DND-41 (cell line): ENCODE measurements at regions not wholly inside any gene's neighbourhood (a gene's known extent, or its start where the extent isn't known, plus 50 kb on each side); places are given as distances from the start of the nearest gene placed in this dataset.

Experiments
- ATAC-seq: fragments of 200-7000 bp; cut with Tn5 transposase; 3 replicates; pipeline ENCODE4 v1.9.1; 2021; ENCODE audit warnings: low read depth; ENCODE audit not compliant: insufficient read depth
- DNase-seq: peaks from one replicate; pipeline ENCODE4 v3.0.0-alpha.2; 2020
- H2AFZ ChIP-seq: 2 replicates; pipeline ENCODE4 v1.6.0; 2012; ENCODE audit warnings: low read depth, low read length
- H3K27ac ChIP-seq: 2 replicates; pipeline ENCODE4 v1.5.1; 2012; ENCODE audit warnings: low read length, inconsistent platforms
- H3K27me3 ChIP-seq: fragments of 200-600 bp; sonication (generic); 2 replicates; pipeline ENCODE4 v1.6.0; 2012; ENCODE audit warnings: low read length, mild to moderate bottlenecking, inconsistent platforms; ENCODE audit not compliant: insufficient read depth, poor library complexity
- H3K36me3 ChIP-seq: 2 replicates; pipeline ENCODE4 v1.5.1; 2012; ENCODE audit warnings: low read length, inconsistent platforms; ENCODE audit not compliant: insufficient read depth
- H3K4me1 ChIP-seq: 2 replicates; pipeline ENCODE4 v1.5.1; 2012; ENCODE audit warnings: mild to moderate bottlenecking, low read length; ENCODE audit not compliant: insufficient read depth
- H3K4me2 ChIP-seq: 2 replicates; pipeline ENCODE4 v1.6.0; 2012; ENCODE audit warnings: mild to moderate bottlenecking, moderate library complexity, low read length, inconsistent platforms; ENCODE audit not compliant: insufficient read depth
- H3K4me3 ChIP-seq, 2 experiments: fragments of 200-600 bp in 1 of 2; shearing (Covaris generic) in 1 of 2; 2 replicates each; pipeline ENCODE4 v1.5.1; 2012 to 2016; ENCODE audit warnings: inconsistent platforms in 2 of 2, low read length in 2 of 2, mild to moderate bottlenecking in 2 of 2, low read depth in 1 of 2, moderate library complexity in 1 of 2
- H3K79me2 ChIP-seq: 2 replicates; pipeline ENCODE4 v1.6.0; 2012; ENCODE audit warnings: low read length, inconsistent platforms; ENCODE audit not compliant: insufficient read depth
- H3K9ac ChIP-seq: 2 replicates; pipeline ENCODE4 v1.6.0; 2012; ENCODE audit warnings: low read depth, mild to moderate bottlenecking, inconsistent platforms, low read length, moderate library complexity
- H3K9me3 ChIP-seq: 2 replicates; pipeline ENCODE4 v1.5.1; 2012; ENCODE audit warnings: low read length, moderate library complexity, mild to moderate bottlenecking, inconsistent platforms; ENCODE audit not compliant: insufficient read depth, severe bottlenecking
- H4K20me1 ChIP-seq: 2 replicates; pipeline ENCODE4 v1.6.0; 2012; ENCODE audit warnings: low read length; ENCODE audit not compliant: insufficient read depth
- EZH2 ChIP-seq: IDR thresholded peaks from 3 replicates; pipeline ENCODE4 v1.6.1; 2012; ENCODE audit warnings: borderline replicate concordance, low read depth, mild to moderate bottlenecking, moderate library complexity, low read length, inconsistent platforms; ENCODE audit not compliant: severe bottlenecking
- TF ChIP-seq, protein P1 (sequence below): IDR thresholded peaks from 2 replicates; pipeline ENCODE4 v1.5.1; 2012; ENCODE audit warnings: borderline replicate concordance, low read length, moderate library complexity, mild to moderate bottlenecking; ENCODE audit not compliant: poor library complexity, severe bottlenecking; ENCODE audit errors: extremely low read depth

GRCh38 chr2:41027095-41027494 lies 575.2 kb upstream of the SLC8A1 start:
- Histone ChIP-seq H3K79me2 (no peaks in the 10 kb centered on the region), H3K27me3 (no peaks in the 10 kb centered on the region), H3K9me3 (no peaks in the 10 kb centered on the region), H3K36me3 (no peaks in the 10 kb centered on the region), H3K27ac (no peak overlapping the region; the same call in 1 of the 2 replicates), H3K9ac (no peak overlapping the region), H2AFZ (no peak overlapping the region), H3K4me2 (no peak overlapping the region), H3K4me1 (peaks cover 16% of the 10 kb centered on the region), H4K20me1 (no peaks in the 10 kb centered on the region), H3K4me3 (no peak overlapping the region)
- ATAC-seq: peak; percentile 59; the same call in 2 of the 3 replicates
- no peak for TF ChIP-seq EZH2
- TF ChIP-seq, protein P1, sequence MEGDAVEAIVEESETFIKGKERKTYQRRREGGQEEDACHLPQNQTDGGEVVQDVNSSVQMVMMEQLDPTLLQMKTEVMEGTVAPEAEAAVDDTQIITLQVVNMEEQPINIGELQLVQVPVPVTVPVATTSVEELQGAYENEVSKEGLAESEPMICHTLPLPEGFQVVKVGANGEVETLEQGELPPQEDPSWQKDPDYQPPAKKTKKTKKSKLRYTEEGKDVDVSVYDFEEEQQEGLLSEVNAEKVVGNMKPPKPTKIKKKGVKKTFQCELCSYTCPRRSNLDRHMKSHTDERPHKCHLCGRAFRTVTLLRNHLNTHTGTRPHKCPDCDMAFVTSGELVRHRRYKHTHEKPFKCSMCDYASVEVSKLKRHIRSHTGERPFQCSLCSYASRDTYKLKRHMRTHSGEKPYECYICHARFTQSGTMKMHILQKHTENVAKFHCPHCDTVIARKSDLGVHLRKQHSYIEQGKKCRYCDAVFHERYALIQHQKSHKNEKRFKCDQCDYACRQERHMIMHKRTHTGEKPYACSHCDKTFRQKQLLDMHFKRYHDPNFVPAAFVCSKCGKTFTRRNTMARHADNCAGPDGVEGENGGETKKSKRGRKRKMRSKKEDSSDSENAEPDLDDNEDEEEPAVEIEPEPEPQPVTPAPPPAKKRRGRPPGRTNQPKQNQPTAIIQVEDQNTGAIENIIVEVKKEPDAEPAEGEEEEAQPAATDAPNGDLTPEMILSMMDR: no peak
- DNase-seq: no peak

GRCh38 chr2:41031282-41031681 lies 579.4 kb upstream of the SLC8A1 start:
- Histone ChIP-seq H3K36me3 (no peaks in the 10 kb centered on the region), H3K79me2 (no peaks in the 10 kb centered on the region), H3K27ac (no peak overlapping the region), H3K4me1 (peaks cover 24% of the 10 kb centered on the region), H3K4me3 (no peak overlapping the region), H3K4me2 (no peak overlapping the region), H4K20me1 (no peaks in the 10 kb centered on the region), H3K9ac (no peak overlapping the region), H2AFZ (no peak overlapping the region), H3K9me3 (no peaks in the 10 kb centered on the region), H3K27me3 (no peaks in the 10 kb centered on the region)
- no peak for DNase-seq
- ATAC-seq: no peak
- no peak for TF ChIP-seq EZH2
- TF ChIP-seq, protein P1: no peak

DNA sequence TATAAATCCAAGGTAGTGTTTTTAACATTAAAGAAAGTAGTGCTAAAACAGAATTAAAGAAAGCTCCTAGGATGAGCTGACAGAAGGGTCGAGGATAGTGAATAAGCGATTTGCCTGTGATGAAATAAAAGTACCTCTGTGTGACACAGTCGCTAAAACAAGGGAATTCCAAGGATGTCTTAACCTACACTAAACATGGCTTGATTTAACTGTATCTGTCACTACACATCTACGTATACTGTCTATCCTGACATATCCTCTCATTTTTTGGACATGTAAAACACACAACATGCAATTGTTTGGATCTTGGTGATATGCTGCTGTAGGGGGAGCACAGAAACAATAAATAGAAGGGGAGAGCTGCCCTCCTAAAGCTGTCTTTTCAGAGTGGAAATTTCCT lies 580.8 kb upstream of the SLC8A1 start:
- no peak overlapping the region for H3K4me2 ChIP-seq

More for the DNA sequence above, 580.8 kb upstream of the SLC8A1 start:
- no peak for DNase-seq
- peaks cover 15% of the 10 kb centered on the region for H3K4me1 ChIP-seq
- no peaks in the 10 kb centered on the region for H4K20me1 ChIP-seq
- no peak for ATAC-seq
- TF ChIP-seq, protein P1: peak; percentile 23
- TF ChIP-seq EZH2: no peak
- no peak overlapping the region for H3K9ac ChIP-seq
- H3K36me3 ChIP-seq: no peaks in the 10 kb centered on the region
- no peak overlapping the region for H3K27ac ChIP-seq
- no peaks in the 10 kb centered on the region for H3K27me3 ChIP-seq
- H3K4me3 ChIP-seq: no peak overlapping the region
- no peaks in the 10 kb centered on the region for H3K9me3 ChIP-seq
- no peaks in the 10 kb centered on the region for H3K79me2 ChIP-seq
- peak overlapping the region; percentile 19; the same call in 1 of the 2 replicates for H2AFZ ChIP-seq
